ENCODE measurements at regions not wholly inside any gene's neighbourhood (a gene's known extent, or its start where the extent isn't known, plus 50 kb on each side); places are given as distances from the start of the nearest gene placed in this dataset.

GRCh38 chr11:134679592-134679991 lies 267.6 kb upstream of the B3GAT1 start:
- H4K8ac ChIP-seq (replicated peaks; ENCODE audit: insufficient read length, low read depth, low read length): no peak overlapping the region
- H2BK5ac ChIP-seq (ENCODE audit: insufficient read length, low read length): no peak overlapping the region
- H3K79me2 ChIP-seq (ENCODE audit: insufficient read depth, low read length): no peaks in the 10 kb centered on the region
- no peak overlapping the region for H3K4ac ChIP-seq (ENCODE audit: low read depth, low read length)
- no peak overlapping the region for H3K56ac ChIP-seq (ENCODE audit: insufficient read length, low read depth, low read length)
- no peaks in the 10 kb centered on the region for H3K27me3 ChIP-seq (ENCODE audit: insufficient read depth, low read length)
- no peak overlapping the region for H2BK12ac ChIP-seq (ENCODE audit: insufficient read length, low read depth, low read length)
- H3K9ac ChIP-seq (ENCODE audit: extremely low read depth, insufficient read length, low read length): no peak overlapping the region
- no peaks in the 10 kb centered on the region for H4K20me1 ChIP-seq (ENCODE audit: control insufficient read depth, insufficient read depth, insufficient read length)
- no peak overlapping the region for H2AFZ ChIP-seq (ENCODE audit: low read length)
- no peaks in the 10 kb centered on the region for H3K79me1 ChIP-seq (ENCODE audit: insufficient read depth, low read depth, low read length, poor library complexity, severe bottlenecking)
- no peak overlapping the region for H3K4me2 ChIP-seq (ENCODE audit: insufficient read depth, insufficient read length, low read length)
- TF ChIP-seq CTCF (conservative IDR thresholded peaks at IDR 0.05): no peak
- no peaks in the 10 kb centered on the region for H3K36me3 Mint-ChIP-seq (ENCODE audit: insufficient read depth in 1 of 3, low read depth in 3 of 3)
- H3T11ph ChIP-seq (ENCODE audit: low read length): no peak overlapping the region
- no peak overlapping the region for H3K18ac ChIP-seq (ENCODE audit: insufficient read length, low read depth, low read length)
- no peak overlapping the region for H4K91ac ChIP-seq (ENCODE audit: insufficient read length, low read depth, low read length)
- H2BK120ac ChIP-seq (ENCODE audit: low read depth, low read length, poor library complexity, severe bottlenecking): no peak overlapping the region
- no peak overlapping the region for H2BK20ac ChIP-seq (ENCODE audit: low read depth, low read length, poor library complexity, severe bottlenecking)
- DNase-seq: no peak
- peaks cover 6% of the 10 kb centered on the region; the same call in 1 of the 2 replicates for H3K27me3 Mint-ChIP-seq (ENCODE audit: low read depth)
- no peak overlapping the region for H3K27ac Mint-ChIP-seq
- no peak overlapping the region for H2BK15ac ChIP-seq (ENCODE audit: low read depth, low read length)
- H4K5ac ChIP-seq (ENCODE audit: insufficient read length, low read depth, low read length): no peak overlapping the region
- no peak overlapping the region for H2AK5ac ChIP-seq (ENCODE audit: insufficient read length, low read length)
- H3K9me3 ChIP-seq (ENCODE audit: control insufficient read depth, low read depth, low read length): no peaks in the 10 kb centered on the region
- H3K14ac ChIP-seq (ENCODE audit: insufficient read depth, low read length): no peak overlapping the region
- no peak overlapping the region for H3K27ac ChIP-seq (ENCODE audit: insufficient read length, low read depth, low read length)
- no peaks in the 10 kb centered on the region for H3K4me1 ChIP-seq (ENCODE audit: insufficient read depth, low read length)
- no peak overlapping the region for H3K23ac ChIP-seq (ENCODE audit: insufficient read length, low read depth, low read length)
- H3K4me3 Mint-ChIP-seq: no peak overlapping the region
- H3K4me1 Mint-ChIP-seq: no peaks in the 10 kb centered on the region
- H3K23me2 ChIP-seq (ENCODE audit: insufficient read length, low read depth, low read length, poor library complexity, severe bottlenecking): no peaks in the 10 kb centered on the region
- H3K9me3 Mint-ChIP-seq: no peaks in the 10 kb centered on the region
- WGBS (ENCODE audit: extremely low coverage, insufficient read length, low lambda C conversion rate): no CpG with 5 or more reads among the region's 2 CpGs
